ENCODE measurements at regions not wholly inside any gene's neighbourhood (a gene's known extent, or its start where the extent isn't known, plus 50 kb on each side); places are given as distances from the start of the nearest gene placed in this dataset.

GRCh38 chr12:19857204-19857603, 417.9 kb downstream of the AEBP2 start:
- TF ChIP-seq, protein P1, sequence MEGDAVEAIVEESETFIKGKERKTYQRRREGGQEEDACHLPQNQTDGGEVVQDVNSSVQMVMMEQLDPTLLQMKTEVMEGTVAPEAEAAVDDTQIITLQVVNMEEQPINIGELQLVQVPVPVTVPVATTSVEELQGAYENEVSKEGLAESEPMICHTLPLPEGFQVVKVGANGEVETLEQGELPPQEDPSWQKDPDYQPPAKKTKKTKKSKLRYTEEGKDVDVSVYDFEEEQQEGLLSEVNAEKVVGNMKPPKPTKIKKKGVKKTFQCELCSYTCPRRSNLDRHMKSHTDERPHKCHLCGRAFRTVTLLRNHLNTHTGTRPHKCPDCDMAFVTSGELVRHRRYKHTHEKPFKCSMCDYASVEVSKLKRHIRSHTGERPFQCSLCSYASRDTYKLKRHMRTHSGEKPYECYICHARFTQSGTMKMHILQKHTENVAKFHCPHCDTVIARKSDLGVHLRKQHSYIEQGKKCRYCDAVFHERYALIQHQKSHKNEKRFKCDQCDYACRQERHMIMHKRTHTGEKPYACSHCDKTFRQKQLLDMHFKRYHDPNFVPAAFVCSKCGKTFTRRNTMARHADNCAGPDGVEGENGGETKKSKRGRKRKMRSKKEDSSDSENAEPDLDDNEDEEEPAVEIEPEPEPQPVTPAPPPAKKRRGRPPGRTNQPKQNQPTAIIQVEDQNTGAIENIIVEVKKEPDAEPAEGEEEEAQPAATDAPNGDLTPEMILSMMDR (conservative IDR thresholded peaks at IDR 0.05; ENCODE audit: control insufficient read depth, insufficient read depth, low read depth, low read length): no peak
- no peak overlapping the region for H3K4me3 ChIP-seq (ENCODE audit: control insufficient read depth, low read depth, low read length)
- DNase-seq (ENCODE audit: low read depth): no peak

GRCh38 chr12:19867151-19867550, 427.9 kb downstream of the AEBP2 start:
- no peak for DNase-seq (ENCODE audit: low read depth)
- no peak overlapping the region for H3K4me3 ChIP-seq (ENCODE audit: control insufficient read depth, low read depth, low read length)
- TF ChIP-seq, protein P1 (conservative IDR thresholded peaks at IDR 0.05; ENCODE audit: control insufficient read depth, insufficient read depth, low read depth, low read length): no peak

DNA sequence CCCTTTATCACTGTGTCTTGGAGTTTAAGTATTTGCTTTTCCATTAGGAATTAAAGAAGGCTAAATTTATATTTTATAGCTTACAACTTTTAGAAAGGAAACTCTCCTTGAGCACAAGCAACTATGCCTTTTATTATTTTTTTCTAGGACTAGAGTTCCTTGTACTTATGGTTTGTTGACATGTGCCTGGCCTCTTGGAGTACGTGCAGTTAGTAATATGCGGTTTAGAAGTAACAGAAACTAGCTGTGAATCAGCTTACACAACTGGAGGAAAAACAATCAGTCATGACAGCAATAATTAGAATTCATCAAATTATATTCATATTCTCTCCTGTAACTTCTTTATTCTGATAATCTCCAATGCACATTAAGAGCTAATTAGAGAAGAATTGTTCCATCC, 428.7 kb downstream of the AEBP2 start:
- TF ChIP-seq, protein P1 (conservative IDR thresholded peaks at IDR 0.05; ENCODE audit: control insufficient read depth, insufficient read depth, low read depth, low read length): no peak
- DNase-seq (ENCODE audit: low read depth): no peak
- no peak overlapping the region for H3K4me3 ChIP-seq (ENCODE audit: control insufficient read depth, low read depth, low read length)

DNA sequence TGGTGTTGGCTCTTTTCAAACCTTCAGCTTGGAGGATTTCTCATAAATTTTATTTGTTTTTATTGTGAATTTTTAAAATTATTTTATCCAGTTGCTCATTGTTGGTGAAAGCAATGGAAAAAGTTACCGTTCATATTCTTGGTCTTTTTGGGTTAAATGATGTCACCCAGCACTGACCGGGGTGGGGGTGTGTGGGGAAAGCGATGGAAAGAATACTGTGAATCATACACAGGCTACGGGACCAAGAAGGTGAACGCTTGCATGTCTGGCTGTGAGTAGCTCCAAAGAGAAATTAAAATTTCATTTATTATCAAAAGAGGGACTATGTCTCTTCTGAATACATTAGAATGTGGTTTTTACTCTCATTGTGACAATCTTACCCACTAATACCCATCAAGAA, 430.1 kb downstream of the AEBP2 start:
- DNase-seq (ENCODE audit: low read depth): peak; percentile 43
- no peak overlapping the region for H3K4me3 ChIP-seq (ENCODE audit: control insufficient read depth, low read depth, low read length)
- TF ChIP-seq, protein P1 (conservative IDR thresholded peaks at IDR 0.05; ENCODE audit: control insufficient read depth, insufficient read depth, low read depth, low read length): no peak

DNA sequence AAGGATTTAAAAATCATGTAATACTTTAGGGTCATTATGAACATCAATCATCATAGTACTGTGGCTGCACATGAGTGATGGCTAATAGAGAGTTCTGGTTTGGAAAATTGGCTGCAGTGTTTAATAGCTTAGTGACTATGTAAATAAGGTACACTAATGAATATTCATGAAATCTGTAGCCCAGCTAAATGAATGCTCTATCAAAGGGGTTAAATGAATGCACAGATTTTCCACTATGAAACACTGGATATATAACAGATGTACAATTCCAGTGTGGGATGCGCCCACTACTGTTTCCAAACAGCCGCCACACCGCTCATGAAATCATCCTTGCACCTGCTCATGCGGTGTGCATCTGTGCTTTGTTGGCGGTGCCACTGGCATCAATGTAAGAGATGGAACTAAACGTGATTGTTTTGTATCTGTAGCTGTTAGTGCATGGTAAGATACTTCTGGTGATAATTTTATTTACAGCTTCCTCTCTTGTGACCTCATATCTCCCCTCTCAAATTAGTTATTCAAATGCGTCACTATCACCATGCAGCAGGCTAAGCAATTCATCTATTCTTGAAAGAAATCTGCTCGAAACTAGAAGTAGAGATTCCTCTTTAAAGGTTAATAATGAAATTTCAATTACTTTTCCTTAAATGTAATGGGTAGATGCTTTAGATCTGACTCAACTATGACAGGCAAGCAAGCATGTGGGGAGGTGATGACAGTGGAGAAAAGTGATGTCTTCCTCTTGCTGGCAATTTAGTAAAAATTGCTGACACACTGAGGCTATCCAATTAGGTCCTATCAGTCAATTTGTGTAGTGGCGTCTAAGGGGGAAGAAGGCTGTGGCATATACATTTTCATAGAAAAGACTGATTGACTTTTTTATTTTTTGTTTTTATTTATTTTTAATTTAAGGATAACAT, 433.6 kb downstream of the AEBP2 start:
- H3K4me3 ChIP-seq (ENCODE audit: control insufficient read depth, low read depth, low read length): no peak overlapping the region
- peak; percentile 70 for DNase-seq (ENCODE audit: low read depth)
- TF ChIP-seq, protein P1 (conservative IDR thresholded peaks at IDR 0.05; ENCODE audit: control insufficient read depth, insufficient read depth, low read depth, low read length): no peak

DNA sequence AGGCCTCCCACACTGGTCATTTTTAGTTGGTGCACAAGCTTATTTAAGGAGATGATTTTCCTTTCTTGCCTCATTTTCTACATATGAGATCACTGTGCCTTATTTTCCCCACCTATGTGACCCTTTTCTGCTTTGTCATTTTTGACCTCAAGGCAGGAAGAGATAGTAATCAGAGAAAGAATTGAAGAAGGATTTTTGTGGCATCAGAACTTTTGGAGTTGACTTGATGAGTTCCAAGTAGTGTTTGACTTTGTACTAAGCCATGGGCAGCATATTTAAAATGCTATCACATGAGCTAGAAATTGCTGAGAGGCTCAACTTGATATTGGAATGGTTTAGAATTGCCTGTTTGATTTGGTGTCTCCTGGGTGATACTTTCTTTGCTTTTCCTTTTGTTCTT, 440.8 kb downstream of the AEBP2 start:
- TF ChIP-seq, protein P1 (conservative IDR thresholded peaks at IDR 0.05; ENCODE audit: control insufficient read depth, insufficient read depth, low read depth, low read length): no peak
- DNase-seq (ENCODE audit: low read depth): no peak
- no peak overlapping the region for H3K4me3 ChIP-seq (ENCODE audit: control insufficient read depth, low read depth, low read length)
